Calu3 (cell line): ENCODE measurements at regions not wholly inside any gene's neighbourhood (a gene's known extent, or its start where the extent isn't known, plus 50 kb on each side); places are given as distances from the start of the nearest gene placed in this dataset.

Source experiments
- BruUV-seq: library from RNA; stranded (reverse); fragments of 400-500 nt; replicated peaks from 2 replicates; lab custom pipeline; 2021; lab: Mats Ljungman, UMichigan
- CTCF ChIA-PET: fragments of 300-600 bp; sonication (Branson Sonifier 250); formaldehyde crosslinking; loops from one replicate; lab custom pipeline; 2022; ENCODE audit warnings: antibody characterized with exemption; lab: Charles Lee
- DNase-seq: peaks from one replicate; pipeline ENCODE4 v3.0.0; 2022
- H3K27ac Mint-ChIP-seq: one replicate; pipeline ENCODE4 v1.8.0; 2022; ENCODE audit warnings: mixed read lengths; ENCODE audit not compliant: unreplicated experiment
- H3K27me3 Mint-ChIP-seq: one replicate; pipeline ENCODE4 v1.8.0; 2022; ENCODE audit warnings: mixed read lengths; ENCODE audit not compliant: unreplicated experiment
- H3K36me3 Mint-ChIP-seq: one replicate; pipeline ENCODE4 v1.8.0; 2022; ENCODE audit warnings: mild to moderate bottlenecking, moderate library complexity, mixed read lengths; ENCODE audit not compliant: insufficient read depth, unreplicated experiment
- H3K4me1 Mint-ChIP-seq: one replicate; pipeline ENCODE4 v1.8.0; 2022; ENCODE audit warnings: mild to moderate bottlenecking, low read depth, mixed read lengths; ENCODE audit not compliant: unreplicated experiment
- H3K4me3 Mint-ChIP-seq: one replicate; pipeline ENCODE4 v1.8.0; 2022; ENCODE audit warnings: mild to moderate bottlenecking, low read depth, moderate library complexity, mixed read lengths; ENCODE audit not compliant: unreplicated experiment
- H3K9me3 Mint-ChIP-seq: one replicate; pipeline ENCODE4 v1.8.0; 2022; ENCODE audit warnings: low read depth, mixed read lengths; ENCODE audit not compliant: unreplicated experiment
- intact Hi-C: fragments of 100-400 bp; cut with micrococcal nuclease; formaldehyde crosslinking; loops from one replicate; pipeline ENCODE4 v1.10.0; 2022; ENCODE audit not compliant: unreplicated experiment
- TF ChIP-seq, protein P1 (sequence below): fragments of 200-600 bp; IDR thresholded peaks from one replicate; pipeline ENCODE4 v1.8.0; 2022; ENCODE audit warnings: antibody characterized with exemption; ENCODE audit not compliant: unreplicated experiment

DNA sequence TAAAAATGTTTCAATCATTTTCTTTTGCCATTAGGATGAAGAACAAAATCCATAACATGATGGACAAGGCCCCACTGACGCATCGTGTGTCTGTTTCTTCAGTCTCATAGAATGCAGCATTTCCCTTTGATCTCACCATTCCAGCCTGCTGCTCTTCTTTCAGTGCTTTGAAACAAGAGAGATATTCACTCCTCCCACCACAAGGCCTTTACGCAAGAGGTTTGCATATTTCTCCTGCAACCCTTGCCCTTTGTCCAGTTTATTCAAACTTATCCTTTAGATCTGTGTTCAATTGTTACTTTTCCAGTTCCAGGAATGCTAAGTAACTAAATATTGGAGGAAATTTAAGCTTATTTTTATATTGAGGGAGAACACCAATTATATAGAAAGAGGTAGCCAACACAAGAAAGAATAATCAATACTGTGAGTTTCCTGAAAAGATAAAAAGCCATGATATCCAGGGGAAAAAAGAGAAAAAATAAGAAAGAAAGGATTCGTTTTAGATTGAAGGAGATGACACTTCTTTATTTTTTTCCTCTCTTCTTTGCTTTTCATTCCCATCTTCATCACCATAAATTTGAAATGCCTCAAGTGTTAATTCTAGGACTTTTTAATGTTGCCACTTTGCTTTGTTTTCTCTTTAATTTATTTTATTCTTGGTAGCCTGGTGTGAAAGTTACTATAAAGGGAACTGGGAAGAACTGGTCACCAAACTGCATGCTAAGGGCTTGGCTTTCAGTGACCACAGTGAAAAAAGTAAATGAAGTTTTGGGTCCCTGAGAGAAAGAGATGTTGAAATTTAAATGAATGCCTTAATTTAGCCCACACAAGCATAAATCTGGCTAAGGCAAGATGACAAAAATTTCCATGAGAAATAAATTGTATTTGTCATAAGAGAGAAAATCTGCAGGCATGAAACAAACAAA, 102.1 kb downstream of the KIF2B start:
- TF ChIP-seq, protein P1, sequence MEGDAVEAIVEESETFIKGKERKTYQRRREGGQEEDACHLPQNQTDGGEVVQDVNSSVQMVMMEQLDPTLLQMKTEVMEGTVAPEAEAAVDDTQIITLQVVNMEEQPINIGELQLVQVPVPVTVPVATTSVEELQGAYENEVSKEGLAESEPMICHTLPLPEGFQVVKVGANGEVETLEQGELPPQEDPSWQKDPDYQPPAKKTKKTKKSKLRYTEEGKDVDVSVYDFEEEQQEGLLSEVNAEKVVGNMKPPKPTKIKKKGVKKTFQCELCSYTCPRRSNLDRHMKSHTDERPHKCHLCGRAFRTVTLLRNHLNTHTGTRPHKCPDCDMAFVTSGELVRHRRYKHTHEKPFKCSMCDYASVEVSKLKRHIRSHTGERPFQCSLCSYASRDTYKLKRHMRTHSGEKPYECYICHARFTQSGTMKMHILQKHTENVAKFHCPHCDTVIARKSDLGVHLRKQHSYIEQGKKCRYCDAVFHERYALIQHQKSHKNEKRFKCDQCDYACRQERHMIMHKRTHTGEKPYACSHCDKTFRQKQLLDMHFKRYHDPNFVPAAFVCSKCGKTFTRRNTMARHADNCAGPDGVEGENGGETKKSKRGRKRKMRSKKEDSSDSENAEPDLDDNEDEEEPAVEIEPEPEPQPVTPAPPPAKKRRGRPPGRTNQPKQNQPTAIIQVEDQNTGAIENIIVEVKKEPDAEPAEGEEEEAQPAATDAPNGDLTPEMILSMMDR, result no peak
- no peak overlapping the region for H3K27ac Mint-ChIP-seq
- H3K36me3 Mint-ChIP-seq, result no peaks in the 10 kb centered on the region
- no peaks in the 10 kb centered on the region for H3K4me1 Mint-ChIP-seq
- CTCF ChIA-PET, result no interaction called here
- no peak overlapping the region for H3K4me3 Mint-ChIP-seq
- peaks cover 2% of the 10 kb centered on the region for H3K9me3 Mint-ChIP-seq
- no peak for DNase-seq
- intact Hi-C loops, result no loop called here
- BruUV-seq, result no TSS peak
- H3K27me3 Mint-ChIP-seq, result no peaks in the 10 kb centered on the region

DNA sequence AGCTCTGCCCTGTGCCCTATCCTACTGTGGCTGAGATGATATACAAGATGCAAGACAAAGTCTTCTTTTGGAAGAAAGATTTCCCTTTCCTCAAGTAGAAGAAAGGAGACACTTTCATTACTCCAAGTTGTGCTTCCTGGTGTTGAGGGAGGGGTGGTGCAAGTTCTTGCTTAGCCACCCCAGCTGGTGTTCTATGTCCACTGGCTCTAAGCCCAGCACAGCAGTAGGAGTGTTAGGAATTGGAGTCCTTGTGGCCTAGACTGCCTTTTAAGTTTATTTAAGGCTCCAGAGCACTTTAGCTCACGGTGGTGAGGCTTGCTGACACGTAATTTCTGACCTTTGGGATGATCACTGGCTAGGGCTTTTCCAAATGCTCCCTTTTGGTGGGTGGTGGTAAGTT, 109.7 kb downstream of the KIF2B start:
- no peak for DNase-seq
- Mint-ChIP-seq H3K4me1 (no peaks in the 10 kb centered on the region), H3K27ac (no peak overlapping the region), H3K27me3 (no peaks in the 10 kb centered on the region), H3K36me3 (no peaks in the 10 kb centered on the region), H3K4me3 (no peak overlapping the region), H3K9me3 (peaks cover 3% of the 10 kb centered on the region)
- CTCF ChIA-PET, result no interaction called here
- intact Hi-C loops, result no loop called here
- TF ChIP-seq, protein P1, result no peak
- BruUV-seq, result no TSS peak

DNA sequence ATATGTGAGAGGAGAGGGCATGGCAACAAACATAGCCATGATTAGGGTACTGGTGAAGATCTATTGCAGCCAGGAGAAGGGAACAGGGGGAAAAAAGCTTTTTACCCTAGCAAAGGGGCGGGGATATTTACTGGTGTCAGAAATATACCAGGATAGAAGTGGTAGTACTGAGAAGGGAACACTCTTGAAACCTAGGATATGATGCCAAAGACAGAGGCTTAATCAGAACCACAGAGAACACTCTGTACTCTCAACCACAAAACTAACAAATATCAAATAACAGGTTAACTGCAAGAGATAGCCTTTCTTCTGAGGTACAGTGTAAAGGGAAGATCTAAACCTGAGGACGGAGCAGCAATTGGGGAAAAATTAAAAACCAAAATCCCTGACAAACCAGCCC, 112.2 kb downstream of the KIF2B start:
- H3K4me3 Mint-ChIP-seq, result no peak overlapping the region
- TF ChIP-seq, protein P1, result no peak

GRCh38 chr17:53941231-53941630, 118.5 kb downstream of the KIF2B start:
- no TSS peak for BruUV-seq
- H3K27ac Mint-ChIP-seq, result no peak overlapping the region
- H3K36me3 Mint-ChIP-seq, result no peaks in the 10 kb centered on the region
- CTCF ChIA-PET, result no interaction called here
- no peaks in the 10 kb centered on the region for H3K4me1 Mint-ChIP-seq
- no peak overlapping the region for H3K4me3 Mint-ChIP-seq
- H3K9me3 Mint-ChIP-seq, result peaks cover 3% of the 10 kb centered on the region
- intact Hi-C loops, result no loop called here
- H3K27me3 Mint-ChIP-seq, result no peaks in the 10 kb centered on the region
- TF ChIP-seq, protein P1, result no peak
- DNase-seq, result no peak

More for the DNA sequence above, 112.2 kb downstream of the KIF2B start:
- CTCF ChIA-PET, result no interaction called here
- intact Hi-C loops, result no loop called here
- DNase-seq, result no peak
- Mint-ChIP-seq H3K4me1 (no peaks in the 10 kb centered on the region), H3K9me3 (peaks cover 3% of the 10 kb centered on the region), H3K27ac (no peak overlapping the region), H3K36me3 (no peaks in the 10 kb centered on the region), H3K27me3 (no peaks in the 10 kb centered on the region)
- no TSS peak for BruUV-seq
